ENCODE measurements at regions not wholly inside any gene's neighbourhood (a gene's known extent, or its start where the extent isn't known, plus 50 kb on each side); places are given as distances from the start of the nearest gene placed in this dataset.

GRCh38 chr2:154614906-154615305 lies 83.6 kb upstream of the KCNJ3 start:
- BruUV-seq (replicated peaks): no TSS peak

More at GRCh38 chr2:154614906-154615305, 83.6 kb upstream of the KCNJ3 start:
- Histone ChIP-seq H2BK20ac (ENCODE audit: low read depth, low read length) (no peak overlapping the region), H3K4me2 (ENCODE audit: low read depth, low read length) (no peak overlapping the region), H3K36me3 (ENCODE audit: control insufficient read depth, insufficient read depth, low read length) (no peaks in the 10 kb centered on the region), H3K27ac (ENCODE audit: insufficient read depth, low read length) (no peak overlapping the region), H3K27me3 (ENCODE audit: control insufficient read depth, insufficient read depth, low read length) (no peaks in the 10 kb centered on the region), H4K91ac (ENCODE audit: insufficient read depth, low read depth, low read length) (no peak overlapping the region), H2AK9ac (replicated peaks; ENCODE audit: low read depth, low read length, poor library complexity) (no peak overlapping the region), H3K9me1 (ENCODE audit: insufficient read depth, low read length) (no peaks in the 10 kb centered on the region), H3K14ac (replicated peaks; ENCODE audit: low read depth, low read length) (no peak overlapping the region), H4K20me1 (ENCODE audit: insufficient read depth, low read length) (no peaks in the 10 kb centered on the region), H2BK5ac (ENCODE audit: low read depth, low read length, poor library complexity, severe bottlenecking) (no peak overlapping the region), H2BK120ac (ENCODE audit: low read depth, low read length) (no peak overlapping the region), H3K4me3 (ENCODE audit: insufficient read depth, low read depth, low read length) (no peak overlapping the region), H2AK5ac (ENCODE audit: low read depth, low read length) (no peak overlapping the region), H3K56ac (ENCODE audit: extremely low read depth, insufficient read depth, low read length) (no peak overlapping the region), H3K23ac (ENCODE audit: low read depth, low read length) (no peak overlapping the region), H3K4me1 (ENCODE audit: control insufficient read depth, insufficient read depth, low read length) (no peaks in the 10 kb centered on the region), H3K9me3 (ENCODE audit: control insufficient read depth, insufficient read depth, low read length) (peaks cover 6% of the 10 kb centered on the region; the same call in 1 of the 2 replicates), H2AFZ (replicated peaks; ENCODE audit: low read length, poor library complexity) (no peak overlapping the region), H3K79me1 (ENCODE audit: low read depth in 1 of 2, low read length in 2 of 2) (no peaks in the 10 kb centered on the region), H2BK15ac (ENCODE audit: low read depth, low read length) (no peak overlapping the region), H3K9ac (ENCODE audit: low read depth, low read length) (no peak overlapping the region), H3K18ac (ENCODE audit: low read depth, low read length) (no peak overlapping the region), H4K8ac (ENCODE audit: low read depth in 2 of 2, low read length in 2 of 2) (no peak overlapping the region), H4K5ac (ENCODE audit: low read depth, low read length) (no peak overlapping the region), H3K4ac (ENCODE audit: low read depth, low read length) (no peak overlapping the region)
- dilution Hi-C loops (cut with HindIII; ENCODE audit: low sequenced_read_pairs, unreplicated experiment): no loop called here
- ChIA-PET POLR2A (ENCODE audit: unreplicated experiment) (no interaction called here), CTCF (no interaction called here)
- ATAC-seq (ENCODE audit: low read depth): no peak
- in situ Hi-C loops (cut with MboI; ENCODE audit: low sequenced_read_pairs): no loop called here
- no peak for DNase-seq
- TF ChIP-seq CEBPB (IDR thresholded peaks at IDR 0.05; ENCODE audit: low read depth, low read length) (no peak), BHLHE40 (IDR thresholded peaks at IDR 0.05; ENCODE audit: low read depth, low read length) (no peak), MAFK (IDR thresholded peaks at IDR 0.05; ENCODE audit: low read depth, low read length) (no peak), FOS (IDR thresholded peaks at IDR 0.05; ENCODE audit: low read depth, low read length) (no peak), NFE2L2 (IDR thresholded peaks at IDR 0.05; ENCODE audit: low read depth, low read length) (no peak), MXI1 (IDR thresholded peaks at IDR 0.05; ENCODE audit: borderline replicate concordance, low read depth, low read length) (no peak), CHD1 (IDR thresholded peaks at IDR 0.05; ENCODE audit: low read depth, low read length) (no peak), SMC3 (IDR thresholded peaks at IDR 0.05; ENCODE audit: low read depth, low read length) (no peak), POLR2A (IDR thresholded peaks at IDR 0.05; ENCODE audit: low read depth, low read length) (no peak), RAD21 (IDR thresholded peaks at IDR 0.05; ENCODE audit: low read length) (no peak), RCOR1 (IDR thresholded peaks at IDR 0.05; ENCODE audit: insufficient replicate concordance, low read length) (no peak), MAZ (IDR thresholded peaks at IDR 0.05; ENCODE audit: borderline replicate concordance, low read depth, low read length) (no peak), RFX5 (IDR thresholded peaks at IDR 0.05; ENCODE audit: low read depth, low read length) (no peak)
- TF ChIP-seq, protein P1, sequence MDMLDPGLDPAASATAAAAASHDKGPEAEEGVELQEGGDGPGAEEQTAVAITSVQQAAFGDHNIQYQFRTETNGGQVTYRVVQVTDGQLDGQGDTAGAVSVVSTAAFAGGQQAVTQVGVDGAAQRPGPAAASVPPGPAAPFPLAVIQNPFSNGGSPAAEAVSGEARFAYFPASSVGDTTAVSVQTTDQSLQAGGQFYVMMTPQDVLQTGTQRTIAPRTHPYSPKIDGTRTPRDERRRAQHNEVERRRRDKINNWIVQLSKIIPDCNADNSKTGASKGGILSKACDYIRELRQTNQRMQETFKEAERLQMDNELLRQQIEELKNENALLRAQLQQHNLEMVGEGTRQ (IDR thresholded peaks at IDR 0.05; ENCODE audit: low read depth, low read length): no peak
- TF ChIP-seq, protein P2, sequence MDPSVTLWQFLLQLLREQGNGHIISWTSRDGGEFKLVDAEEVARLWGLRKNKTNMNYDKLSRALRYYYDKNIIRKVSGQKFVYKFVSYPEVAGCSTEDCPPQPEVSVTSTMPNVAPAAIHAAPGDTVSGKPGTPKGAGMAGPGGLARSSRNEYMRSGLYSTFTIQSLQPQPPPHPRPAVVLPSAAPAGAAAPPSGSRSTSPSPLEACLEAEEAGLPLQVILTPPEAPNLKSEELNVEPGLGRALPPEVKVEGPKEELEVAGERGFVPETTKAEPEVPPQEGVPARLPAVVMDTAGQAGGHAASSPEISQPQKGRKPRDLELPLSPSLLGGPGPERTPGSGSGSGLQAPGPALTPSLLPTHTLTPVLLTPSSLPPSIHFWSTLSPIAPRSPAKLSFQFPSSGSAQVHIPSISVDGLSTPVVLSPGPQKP (IDR thresholded peaks at IDR 0.05; ENCODE audit: borderline replicate concordance, low read depth, low read length): no peak
- TF ChIP-seq, protein P3, sequence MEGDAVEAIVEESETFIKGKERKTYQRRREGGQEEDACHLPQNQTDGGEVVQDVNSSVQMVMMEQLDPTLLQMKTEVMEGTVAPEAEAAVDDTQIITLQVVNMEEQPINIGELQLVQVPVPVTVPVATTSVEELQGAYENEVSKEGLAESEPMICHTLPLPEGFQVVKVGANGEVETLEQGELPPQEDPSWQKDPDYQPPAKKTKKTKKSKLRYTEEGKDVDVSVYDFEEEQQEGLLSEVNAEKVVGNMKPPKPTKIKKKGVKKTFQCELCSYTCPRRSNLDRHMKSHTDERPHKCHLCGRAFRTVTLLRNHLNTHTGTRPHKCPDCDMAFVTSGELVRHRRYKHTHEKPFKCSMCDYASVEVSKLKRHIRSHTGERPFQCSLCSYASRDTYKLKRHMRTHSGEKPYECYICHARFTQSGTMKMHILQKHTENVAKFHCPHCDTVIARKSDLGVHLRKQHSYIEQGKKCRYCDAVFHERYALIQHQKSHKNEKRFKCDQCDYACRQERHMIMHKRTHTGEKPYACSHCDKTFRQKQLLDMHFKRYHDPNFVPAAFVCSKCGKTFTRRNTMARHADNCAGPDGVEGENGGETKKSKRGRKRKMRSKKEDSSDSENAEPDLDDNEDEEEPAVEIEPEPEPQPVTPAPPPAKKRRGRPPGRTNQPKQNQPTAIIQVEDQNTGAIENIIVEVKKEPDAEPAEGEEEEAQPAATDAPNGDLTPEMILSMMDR (conservative IDR thresholded peaks at IDR 0.05; ENCODE audit: low read depth, low read length): no peak
- intact Hi-C loops (cut with micrococcal nuclease): no loop called here
